ENCODE measurements at regions not wholly inside any gene's neighbourhood (a gene's known extent, or its start where the extent isn't known, plus 50 kb on each side); places are given as distances from the start of the nearest gene placed in this dataset.

- H3K4me3 ChIP-seq (ENCODE audit: low read depth, low read length) = no peak overlapping the region
- TF ChIP-seq CTCF (IDR thresholded peaks at IDR 0.05; ENCODE audit: control insufficient read depth, extremely low read depth, insufficient read depth) = no peak
- DNase-seq (ENCODE audit: low read depth) = no peak
These were observed 150.9 kb downstream of the SPRY2 start for GRCh38 chr13:80189889-80190597.

GRCh38 chr13:80180740-80181355, 160.1 kb downstream of the SPRY2 start:
- DNase-seq (ENCODE audit: low read depth) = no peak
- no peak overlapping the region for H3K4me3 ChIP-seq (ENCODE audit: low read depth, low read length)
- TF ChIP-seq CTCF (IDR thresholded peaks at IDR 0.05; ENCODE audit: control insufficient read depth, extremely low read depth, insufficient read depth) = no peak

- DNase-seq (ENCODE audit: low read depth) = no peak
- no peak for TF ChIP-seq CTCF (IDR thresholded peaks at IDR 0.05; ENCODE audit: control insufficient read depth, extremely low read depth, insufficient read depth)
- no peak overlapping the region for H3K4me3 ChIP-seq (ENCODE audit: low read depth, low read length)
These were observed 163.6 kb downstream of the SPRY2 start for GRCh38 chr13:80177327-80177726.

- no peak for TF ChIP-seq CTCF (IDR thresholded peaks at IDR 0.05; ENCODE audit: control insufficient read depth, extremely low read depth, insufficient read depth)
- H3K4me3 ChIP-seq (ENCODE audit: low read depth, low read length) = no peak overlapping the region
- DNase-seq (ENCODE audit: low read depth) = no peak
These were observed 167.7 kb downstream of the SPRY2 start for GRCh38 chr13:80173224-80173623.

- no peak for DNase-seq (ENCODE audit: low read depth)
- TF ChIP-seq CTCF (IDR thresholded peaks at IDR 0.05; ENCODE audit: control insufficient read depth, extremely low read depth, insufficient read depth) = no peak
- H3K4me3 ChIP-seq (ENCODE audit: low read depth, low read length) = no peak overlapping the region
These were observed 169.8 kb downstream of the SPRY2 start for GRCh38 chr13:80171096-80171495.

GRCh38 chr13:80168089-80168850, 172.7 kb downstream of the SPRY2 start:
- no peak for DNase-seq (ENCODE audit: low read depth)
- no peak overlapping the region for H3K4me3 ChIP-seq (ENCODE audit: low read depth, low read length)
- no peak for TF ChIP-seq CTCF (IDR thresholded peaks at IDR 0.05; ENCODE audit: control insufficient read depth, extremely low read depth, insufficient read depth)

Measured in LNCaP clone FGC (cell line).